ENCODE measurements at regions not wholly inside any gene's neighbourhood (a gene's known extent, or its start where the extent isn't known, plus 50 kb on each side); places are given as distances from the start of the nearest gene placed in this dataset.
"Not testable (repeated sequence)": the region's sequence is repeated elsewhere in the genome, so short reads cannot be mapped to it uniquely, and the experiment has no call there.

- H3K4me3 ChIP-seq (ENCODE audit: low read depth, low read length) = no peak overlapping the region
- no peak for TF ChIP-seq CTCF (conservative IDR thresholded peaks at IDR 0.05; ENCODE audit: low read depth, low read length)
- no peak for DNase-seq (ENCODE audit: low read depth)
These were observed 488.6 kb upstream of the USP9Y start for GRCh38 chrY:12212394-12212793.

GRCh38 chrY:12215564-12216022, 485.4 kb upstream of the USP9Y start:
- no peak for TF ChIP-seq CTCF (conservative IDR thresholded peaks at IDR 0.05; ENCODE audit: low read depth, low read length)
- DNase-seq (ENCODE audit: low read depth) = no peak
- no peak overlapping the region for H3K4me3 ChIP-seq (ENCODE audit: low read depth, low read length)

GRCh38 chrY:12230921-12231320, 470.1 kb upstream of the USP9Y start:
- DNase-seq (ENCODE audit: low read depth) = no peak
- TF ChIP-seq CTCF (conservative IDR thresholded peaks at IDR 0.05; ENCODE audit: low read depth, low read length) = no peak

GRCh38 chrY:12236399-12236798, 464.6 kb upstream of the USP9Y start:
- DNase-seq (ENCODE audit: low read depth) = no peak
- no peak for TF ChIP-seq CTCF (conservative IDR thresholded peaks at IDR 0.05; ENCODE audit: low read depth, low read length)
- H3K4me3 ChIP-seq (ENCODE audit: low read depth, low read length) = no peak overlapping the region

More at GRCh38 chrY:12230921-12231320, 470.1 kb upstream of the USP9Y start:
- H3K4me3 ChIP-seq (ENCODE audit: low read depth, low read length) = no peak overlapping the region

- H3K4me3 ChIP-seq (ENCODE audit: low read depth, low read length); DNase-seq (ENCODE audit: low read depth): not testable (repeated sequence)
These were observed 460.7 kb upstream of the USP9Y start for GRCh38 chrY:12240326-12240725.

- no peak for TF ChIP-seq CTCF (conservative IDR thresholded peaks at IDR 0.05; ENCODE audit: low read depth, low read length)
- no peak overlapping the region for H3K4me3 ChIP-seq (ENCODE audit: low read depth, low read length)
- DNase-seq (ENCODE audit: low read depth) = no peak
These were observed 456.9 kb upstream of the USP9Y start for GRCh38 chrY:12244146-12244545.

- no peak overlapping the region for H3K4me3 ChIP-seq (ENCODE audit: low read depth, low read length)
- no peak for DNase-seq (ENCODE audit: low read depth)
- no peak for TF ChIP-seq CTCF (conservative IDR thresholded peaks at IDR 0.05; ENCODE audit: low read depth, low read length)
These were observed 447.3 kb upstream of the USP9Y start for GRCh38 chrY:12253756-12254155.

GRCh38 chrY:12271162-12271561, 429.9 kb upstream of the USP9Y start:
- TF ChIP-seq CTCF (conservative IDR thresholded peaks at IDR 0.05; ENCODE audit: low read depth, low read length) = no peak
- no peak overlapping the region for H3K4me3 ChIP-seq (ENCODE audit: low read depth, low read length)
- no peak for DNase-seq (ENCODE audit: low read depth)
